ENCODE measurements at regions not wholly inside any gene's neighbourhood (a gene's known extent, or its start where the extent isn't known, plus 50 kb on each side); places are given as distances from the start of the nearest gene placed in this dataset.

DNA sequence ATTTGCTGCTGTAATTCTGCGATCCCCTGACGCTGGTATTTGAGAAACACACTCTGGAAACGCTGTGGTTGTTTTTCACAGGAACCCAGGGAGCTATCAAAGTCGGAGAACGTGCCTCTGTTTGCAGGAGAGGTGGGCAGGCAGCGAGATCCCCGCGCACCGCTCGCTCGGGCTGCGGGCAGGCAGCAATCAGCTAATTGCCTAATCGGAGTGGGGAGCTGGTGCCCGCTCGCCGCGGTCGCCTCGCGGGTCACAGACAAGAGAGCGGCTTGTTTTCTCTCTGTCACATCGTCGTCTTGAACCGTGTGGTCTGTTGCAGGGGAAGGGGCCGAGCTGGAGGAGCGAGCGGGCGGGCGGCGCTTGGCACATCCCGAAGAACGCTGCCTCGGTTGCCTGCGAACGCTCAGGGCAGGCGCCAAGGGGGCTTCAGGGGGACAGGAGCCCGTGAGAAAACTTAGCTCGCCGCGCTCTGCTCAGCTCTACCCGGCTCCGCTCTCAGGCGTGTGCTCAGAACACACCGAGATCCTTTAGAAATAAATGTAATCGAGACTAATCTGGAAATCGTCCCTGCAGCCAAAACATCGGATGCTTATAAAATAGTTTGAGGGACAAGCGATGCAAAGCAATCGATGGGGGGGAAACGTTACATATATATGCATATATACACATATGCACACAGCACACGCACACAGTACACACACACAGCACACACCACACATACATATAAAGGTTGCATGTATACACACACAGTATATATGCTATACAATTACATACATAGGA is 93.6 kb upstream of the SMYD2 start:
- Histone ChIP-seq H3K4me1 (peaks cover 16 to 27% (median 21%) of the 10 kb centered on the region in 10 experiments; a peak in 19 of 20 replicates), H3K27me3 (peaks cover 35 to 48% (median 43%) of the 10 kb centered on the region in 11 experiments), H4K20me1 (peaks cover 0 to 5% (median 0%) of the 10 kb centered on the region in 11 experiments; a peak in 1 of 22 replicates), H3K9ac (peak overlapping the region in 9 of 11 experiments; percentile 1 to 67 (median 43); a peak in 10 of 22 replicates), H3K4me2 (peak overlapping the region; percentile 73 to 94 (median 88)), H3K9me3 (replicated peaks in 1 of 11) (peaks cover 10 to 21% (median 15%) of the 10 kb centered on the region in 11 experiments), H3K36me3 (no peaks in the 10 kb centered on the region), H3K27ac (no peak overlapping the region), H3K4me3 (peak overlapping the region; percentile 40 to 61 (median 52))
- no peak; a peak in 1 of 22 replicates for TF ChIP-seq Cebpa-rat (IDR thresholded peaks at IDR 0.05)

DNA sequence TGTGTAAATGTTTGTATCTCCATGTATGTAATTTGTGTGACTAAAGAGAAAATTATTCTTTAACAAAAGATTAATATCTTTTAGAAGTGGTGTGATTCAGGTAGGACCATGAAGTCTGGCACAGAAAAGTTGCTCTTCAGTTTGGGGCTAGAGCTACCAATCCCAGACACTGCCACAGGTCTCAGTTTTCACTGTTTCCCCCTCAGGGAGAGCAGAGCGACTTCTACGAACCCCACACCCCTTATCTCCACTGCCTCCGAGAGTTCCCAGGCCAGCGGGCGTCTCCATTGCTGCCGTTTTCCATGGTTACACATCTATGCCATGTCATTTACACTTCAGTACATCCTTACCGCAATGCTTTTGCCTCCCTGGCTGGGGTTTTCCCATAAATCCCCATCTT is 93.0 kb upstream of the SMYD2 start:
- Histone ChIP-seq H4K20me1 (peaks cover 0 to 5% (median 0%) of the 10 kb centered on the region in 11 experiments; a peak in 1 of 22 replicates), H3K4me1 (peaks cover 18 to 32% (median 25%) of the 10 kb centered on the region in 10 experiments; a peak in 19 of 20 replicates), H3K4me2 (peak overlapping the region; percentile 15 to 94 (median 88); a peak in 20 of 22 replicates), H3K9ac (no peak overlapping the region), H3K27me3 (peaks cover 35 to 49% (median 44%) of the 10 kb centered on the region in 11 experiments), H3K4me3 (peak overlapping the region in 2 of 10 experiments; percentile 53 to 56; a peak in 2 of 20 replicates), H3K9me3 (replicated peaks in 1 of 11) (peaks cover 4 to 15% (median 9%) of the 10 kb centered on the region in 11 experiments; a peak in 21 of 22 replicates), H3K36me3 (no peaks in the 10 kb centered on the region), H3K27ac (no peak overlapping the region)
- TF ChIP-seq Cebpa-rat (IDR thresholded peaks at IDR 0.05): no peak

- TF ChIP-seq Cebpa-rat (IDR thresholded peaks at IDR 0.05): no peak
- no peaks in the 10 kb centered on the region for H3K36me3 ChIP-seq
These were observed 92.1 kb upstream of the SMYD2 start for GRCh38 chr1:214188835-214189234.

GRCh38 chr1:214192825-214193643 is 87.9 kb upstream of the SMYD2 start:
- no peak for TF ChIP-seq Cebpa-rat (IDR thresholded peaks at IDR 0.05)
- H3K27ac ChIP-seq: no peak overlapping the region
- H3K9me3 ChIP-seq (replicated peaks in 1 of 11): peaks cover 0 to 9% (median 0%) of the 10 kb centered on the region in 11 experiments; a peak in 4 of 22 replicates
- no peak overlapping the region for H3K4me3 ChIP-seq
- peak overlapping the region; percentile 8 to 78 (median 65); a peak in 20 of 22 replicates for H3K4me2 ChIP-seq
- H3K36me3 ChIP-seq: no peaks in the 10 kb centered on the region
- H3K4me1 ChIP-seq: peaks cover 8 to 32% (median 27%) of the 10 kb centered on the region in 10 experiments
- H4K20me1 ChIP-seq: no peaks in the 10 kb centered on the region
- peaks cover 1 to 24% (median 9%) of the 10 kb centered on the region in 11 experiments; a peak in 21 of 22 replicates for H3K27me3 ChIP-seq
- H3K9ac ChIP-seq: no peak overlapping the region

More at GRCh38 chr1:214188835-214189234, 92.1 kb upstream of the SMYD2 start:
- H3K9me3 ChIP-seq (replicated peaks in 1 of 11): peaks cover 0 to 8% (median 3%) of the 10 kb centered on the region in 11 experiments; a peak in 7 of 22 replicates
- H3K9ac ChIP-seq: no peak overlapping the region
- H3K4me1 ChIP-seq: peaks cover 18 to 41% (median 34%) of the 10 kb centered on the region in 10 experiments; a peak in 19 of 20 replicates
- H3K4me2 ChIP-seq: peak overlapping the region in 8 of 11 experiments; percentile 73 to 94 (median 88); a peak in 14 of 22 replicates
- H4K20me1 ChIP-seq: peaks cover 0 to 5% (median 0%) of the 10 kb centered on the region in 11 experiments; a peak in 1 of 22 replicates
- no peak overlapping the region for H3K4me3 ChIP-seq
- no peak overlapping the region for H3K27ac ChIP-seq
- H3K27me3 ChIP-seq: peaks cover 35 to 58% (median 46%) of the 10 kb centered on the region in 11 experiments

GRCh38 chr1:214193691-214194090 is 87.3 kb upstream of the SMYD2 start:
- H3K4me2 ChIP-seq: peak overlapping the region in 9 of 11 experiments; percentile 49 to 78 (median 67); a peak in 17 of 22 replicates
- no peaks in the 10 kb centered on the region for H4K20me1 ChIP-seq
- H3K9ac ChIP-seq: no peak overlapping the region
- no peak for TF ChIP-seq Cebpa-rat (IDR thresholded peaks at IDR 0.05)
- peaks cover 8 to 29% (median 25%) of the 10 kb centered on the region in 10 experiments for H3K4me1 ChIP-seq
- peaks cover 0 to 9% (median 0%) of the 10 kb centered on the region in 11 experiments; a peak in 4 of 22 replicates for H3K9me3 ChIP-seq (replicated peaks in 1 of 11)
- no peaks in the 10 kb centered on the region for H3K36me3 ChIP-seq
- no peak overlapping the region for H3K27ac ChIP-seq
- H3K4me3 ChIP-seq: no peak overlapping the region
- peaks cover 0 to 18% (median 3%) of the 10 kb centered on the region in 11 experiments; a peak in 12 of 22 replicates for H3K27me3 ChIP-seq

- no peaks in the 10 kb centered on the region for H4K20me1 ChIP-seq
- no peak overlapping the region for H3K9ac ChIP-seq
- peaks cover 5 to 28% (median 21%) of the 10 kb centered on the region in 10 experiments for H3K4me1 ChIP-seq
- H3K27me3 ChIP-seq: peaks cover 0 to 3% (median 0%) of the 10 kb centered on the region in 11 experiments; a peak in 1 of 22 replicates
- no peak overlapping the region; a peak in 1 of 22 replicates for H3K27ac ChIP-seq
- H3K4me2 ChIP-seq: peak overlapping the region in 9 of 11 experiments; percentile 11 to 63 (median 55); a peak in 15 of 22 replicates
- no peaks in the 10 kb centered on the region for H3K36me3 ChIP-seq
- no peak for TF ChIP-seq Cebpa-rat (IDR thresholded peaks at IDR 0.05)
- no peak overlapping the region for H3K4me3 ChIP-seq
- peaks cover 0 to 9% (median 0%) of the 10 kb centered on the region in 11 experiments; a peak in 4 of 22 replicates for H3K9me3 ChIP-seq (replicated peaks in 1 of 11)
These were observed 82.4 kb upstream of the SMYD2 start for GRCh38 chr1:214198571-214198970.

- Histone ChIP-seq H3K4me1 (peaks cover 0 to 26% (median 19%) of the 10 kb centered on the region in 10 experiments; a peak in 15 of 20 replicates), H3K4me3 (no peak overlapping the region), H3K27me3 (no peaks in the 10 kb centered on the region), H4K20me1 (no peaks in the 10 kb centered on the region), H3K4me2 (peak overlapping the region in 8 of 11 experiments; percentile 11 to 63 (median 56); a peak in 12 of 22 replicates), H3K9ac (no peak overlapping the region), H3K27ac (no peak overlapping the region), H3K36me3 (no peaks in the 10 kb centered on the region), H3K9me3 (replicated peaks in 1 of 11) (peaks cover 0 to 15% (median 0%) of the 10 kb centered on the region in 11 experiments; a peak in 4 of 22 replicates)
- no peak for TF ChIP-seq Cebpa-rat (IDR thresholded peaks at IDR 0.05)
These were observed 81.4 kb upstream of the SMYD2 start for GRCh38 chr1:214199585-214199984.

GRCh38 chr1:214202992-214203391 is 78.0 kb upstream of the SMYD2 start:
- Histone ChIP-seq H3K4me3 (no peak overlapping the region), H3K9ac (no peak overlapping the region), H3K9me3 (replicated peaks in 1 of 11) (peaks cover 0 to 7% (median 0%) of the 10 kb centered on the region in 11 experiments; a peak in 1 of 22 replicates), H4K20me1 (no peaks in the 10 kb centered on the region), H3K27me3 (no peaks in the 10 kb centered on the region), H3K27ac (no peak overlapping the region), H3K4me1 (peaks cover 2 to 20% (median 17%) of the 10 kb centered on the region in 10 experiments; a peak in 18 of 20 replicates), H3K4me2 (no peak overlapping the region), H3K36me3 (no peaks in the 10 kb centered on the region)
- no peak for TF ChIP-seq Cebpa-rat (IDR thresholded peaks at IDR 0.05)
